ENCODE measurements at regions not wholly inside any gene's neighbourhood (a gene's known extent, or its start where the extent isn't known, plus 50 kb on each side); places are given as distances from the start of the nearest gene placed in this dataset.

- TF ChIP-seq POLR2A (IDR thresholded peaks at IDR 0.05; ENCODE audit: low read depth) (no peak), CTCF (IDR thresholded peaks at IDR 0.05) (no peak)
Measured at GRCh38 chr12:47026291-47026690, 53.1 kb upstream of the PCED1B start.

Measured in esophagus muscularis mucosa (tissue), 3 donors.